ENCODE measurements at regions not wholly inside any gene's neighbourhood (a gene's known extent, or its start where the extent isn't known, plus 50 kb on each side); places are given as distances from the start of the nearest gene placed in this dataset.

DNA sequence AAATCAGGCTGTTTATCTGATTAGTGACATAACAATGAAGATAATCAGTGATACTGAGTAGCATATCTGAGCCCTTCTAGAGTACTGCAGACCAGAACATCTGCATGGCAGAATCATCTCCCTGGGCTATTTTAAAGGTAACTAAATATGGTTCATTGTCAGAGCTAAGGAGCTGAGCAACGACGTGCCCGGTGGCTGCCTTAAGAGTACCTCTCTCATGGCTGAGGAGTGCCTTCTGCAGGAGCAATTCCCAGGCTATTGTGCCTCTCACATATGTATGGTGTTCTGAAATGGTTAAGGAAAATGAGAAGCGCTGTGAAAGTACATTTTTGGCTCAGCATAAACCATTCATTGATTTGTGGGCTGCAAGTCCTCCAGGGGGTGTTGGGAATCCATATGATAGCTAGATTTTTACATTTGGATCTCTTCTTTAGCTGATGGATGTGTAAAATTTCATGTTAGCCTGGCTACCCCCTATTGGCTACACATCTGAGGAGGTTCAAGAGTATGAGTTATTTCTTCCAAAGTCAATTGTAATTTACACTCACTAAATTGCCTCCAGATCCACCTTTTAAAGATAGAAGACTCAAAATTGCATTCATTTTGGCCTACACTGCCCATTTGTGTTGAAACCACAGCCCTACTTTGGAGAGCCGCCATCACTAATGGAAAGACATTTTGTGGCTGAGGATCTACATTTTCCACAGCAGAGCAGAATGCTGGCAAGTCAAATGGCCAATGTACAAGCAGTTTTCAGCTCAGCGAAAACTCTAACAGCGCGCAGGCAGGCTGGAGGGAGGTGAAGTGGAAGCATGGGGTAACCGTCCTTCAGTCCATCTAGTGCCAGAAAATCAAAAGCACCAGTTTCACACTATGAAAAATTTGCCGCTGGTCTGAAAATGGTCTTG is 198.0 kb downstream of the SIM1 start:
- DNase-seq, result no peak

- DNase-seq, result no peak
Measured at GRCh38 chr6:100262086-100262485, 202.6 kb downstream of the SIM1 start.

GRCh38 chr6:100261486-100261885 is 203.2 kb downstream of the SIM1 start:
- no peak for DNase-seq

- DNase-seq, result no peak
Measured at GRCh38 chr6:100260584-100260983, 204.1 kb downstream of the SIM1 start.

- no peak for DNase-seq
Measured at GRCh38 chr6:100259865-100260264, 204.9 kb downstream of the SIM1 start.

GRCh38 chr6:100258752-100259151 is 206.0 kb downstream of the SIM1 start:
- no peak for DNase-seq

- DNase-seq, result peak; percentile 0 to 34
Measured at GRCh38 chr6:100257793-100258395, 206.8 kb downstream of the SIM1 start.

DNA sequence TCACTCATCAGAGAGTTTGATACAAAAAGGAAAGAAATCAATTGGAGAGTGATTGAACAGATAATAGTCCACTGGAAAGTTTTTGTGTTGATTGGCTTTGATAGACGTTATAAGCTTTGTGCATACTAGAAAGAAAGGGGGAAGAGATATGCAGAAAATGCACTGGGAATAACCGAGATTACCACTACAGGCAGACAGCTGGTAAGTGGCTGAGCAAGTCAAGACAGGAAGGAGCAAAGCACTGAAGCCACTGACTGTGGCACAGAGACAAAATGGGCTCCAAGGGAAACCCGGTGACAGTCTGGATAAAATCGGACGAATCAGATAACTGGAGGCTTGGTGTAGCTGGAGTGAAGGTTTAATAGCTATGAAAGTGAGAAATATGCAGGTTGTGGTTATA is 209.0 kb downstream of the SIM1 start:
- DNase-seq, result no peak

DNA sequence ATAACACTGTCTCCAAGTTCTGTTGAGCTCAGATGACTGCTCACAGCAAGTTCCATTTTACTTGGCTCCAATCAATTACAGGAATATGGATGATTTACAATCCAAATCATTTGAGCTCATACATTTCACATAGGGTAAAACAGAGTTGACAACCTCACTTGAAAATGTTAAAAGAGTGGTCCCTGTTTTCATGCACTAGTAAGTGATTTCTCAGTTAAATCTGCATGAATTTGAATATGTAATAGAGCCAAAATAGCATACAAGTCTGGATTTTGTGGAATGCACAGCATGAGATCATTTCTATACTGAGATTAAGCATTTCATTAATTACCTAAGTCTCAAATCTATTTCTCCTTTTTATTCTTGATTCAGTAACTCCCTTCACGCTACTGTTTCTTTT is 217.6 kb downstream of the SIM1 start:
- DNase-seq, result no peak

- no peak for DNase-seq
Measured at GRCh38 chr6:100246206-100246605, 218.5 kb downstream of the SIM1 start.

GRCh38 chr6:100240798-100241197 is 223.9 kb downstream of the SIM1 start:
- DNase-seq, result no peak

GRCh38 chr6:100237821-100238220 is 226.9 kb downstream of the SIM1 start:
- DNase-seq, result no peak

GRCh38 chr6:100236389-100236788 is 228.3 kb downstream of the SIM1 start:
- no peak for DNase-seq

GRCh38 chr6:100235631-100236030 is 229.1 kb downstream of the SIM1 start:
- no peak for DNase-seq

DNA sequence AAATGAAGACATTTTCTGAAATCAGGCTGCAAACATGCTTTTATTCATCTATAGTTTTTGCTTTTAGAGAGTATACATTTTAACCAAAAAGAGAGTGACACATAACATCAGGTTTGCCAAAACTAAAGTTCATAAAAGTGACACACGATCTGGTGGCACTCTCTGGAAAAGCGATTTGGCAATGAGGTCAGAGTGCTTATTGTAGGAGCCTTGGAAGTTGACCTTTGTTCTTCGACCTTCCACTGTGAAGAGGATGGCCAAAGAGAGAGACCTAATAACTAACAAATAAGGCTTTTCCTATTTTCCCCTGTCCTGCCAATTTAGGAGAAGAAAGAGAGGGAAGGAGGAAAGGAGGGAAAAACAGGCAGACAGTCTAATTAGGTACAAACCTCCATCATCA is 230.1 kb downstream of the SIM1 start:
- DNase-seq, result no peak

- DNase-seq, result no peak
Measured at GRCh38 chr6:100232781-100233573, 231.7 kb downstream of the SIM1 start.

GRCh38 chr6:100230953-100231316 is 233.8 kb downstream of the SIM1 start:
- no peak for DNase-seq

GRCh38 chr6:100230115-100230952 is 234.4 kb downstream of the SIM1 start:
- DNase-seq, result no peak

DNA sequence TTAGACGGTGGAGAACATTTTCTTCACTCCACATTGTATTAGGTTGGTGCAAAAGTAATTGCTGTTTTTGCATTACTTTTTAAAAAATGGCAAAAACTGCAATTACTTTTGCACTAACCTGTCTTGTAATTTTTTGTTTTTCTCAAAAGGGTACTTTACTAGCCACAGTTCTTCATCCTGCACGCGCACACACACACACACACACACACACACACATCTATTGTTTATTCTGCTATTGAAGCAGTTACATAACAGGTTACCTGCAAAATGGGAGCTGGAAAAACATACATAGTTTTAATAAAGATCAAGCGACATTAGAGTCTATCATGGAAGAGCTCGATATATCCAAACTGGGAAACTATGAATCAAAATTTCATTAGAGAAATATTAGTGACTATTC is 235.2 kb downstream of the SIM1 start:
- DNase-seq, result no peak

DNA sequence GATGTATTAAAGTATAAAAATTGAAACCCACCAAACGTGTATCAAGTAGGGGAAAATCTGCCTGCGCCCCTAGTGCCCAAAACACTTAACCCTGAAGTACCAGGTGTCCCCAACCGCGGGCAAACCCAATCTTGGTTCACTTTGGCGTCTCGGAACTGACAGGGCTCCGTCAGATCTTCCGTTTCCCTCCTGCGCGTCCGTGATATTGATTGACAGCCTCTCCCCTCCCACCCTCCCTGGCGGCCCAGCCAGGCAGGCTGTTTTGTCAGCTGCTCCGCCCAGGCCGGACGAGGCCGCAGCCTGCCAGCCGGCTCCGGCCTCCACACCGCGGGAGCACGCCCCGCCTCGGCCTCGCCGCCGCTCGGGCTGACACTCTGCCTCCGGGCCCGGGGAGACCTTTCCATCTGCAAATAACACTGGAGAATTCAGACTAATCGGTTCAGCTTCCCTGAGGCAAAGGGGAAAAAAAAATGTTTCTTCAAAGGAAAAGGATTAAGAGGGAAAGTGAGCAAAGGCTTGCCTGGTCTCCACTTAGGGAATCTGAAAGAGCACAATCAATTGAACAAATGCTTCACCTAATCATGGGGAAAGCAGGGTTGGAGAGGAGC is 234.9 kb upstream of the MCHR2 start:
- DNase-seq, result peak; percentile 21 to 46

- DNase-seq, result no peak
Measured at GRCh38 chr6:100228437-100228833, 234.4 kb upstream of the MCHR2 start.

DNA sequence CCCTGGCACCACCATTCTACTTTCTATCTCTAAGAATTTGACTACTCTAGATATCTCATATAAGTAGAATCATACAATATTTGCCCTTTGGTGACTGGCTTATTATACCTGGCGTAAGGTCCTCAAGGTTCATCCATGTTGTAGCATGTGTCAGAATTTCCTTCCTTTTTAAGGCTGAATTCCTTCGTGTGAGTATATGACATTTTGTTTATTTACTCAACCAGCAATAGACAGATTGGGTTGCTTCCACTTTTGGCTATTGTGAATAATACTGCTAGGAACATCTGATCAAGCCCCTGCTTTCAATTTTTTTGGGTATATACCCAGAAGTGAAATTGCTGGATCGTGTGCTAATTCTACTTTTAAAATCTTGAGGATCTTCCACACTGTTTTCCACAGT is 232.8 kb upstream of the MCHR2 start:
- DNase-seq, result no peak
